AG04449 (cell line): ENCODE measurements at regions not wholly inside any gene's neighbourhood (a gene's known extent, or its start where the extent isn't known, plus 50 kb on each side); places are given as distances from the start of the nearest gene placed in this dataset.

Source experiments
- CTCF ChIA-PET: fragments of 350-600 bp; formaldehyde crosslinking; extraction: SDS; loops from one replicate; lab custom pipeline; 2021; ENCODE audit warnings: antibody characterized with exemption; lab: Yijun Ruan, JAX
- POLR2A ChIA-PET: fragments of 400-600, 350-600 bp; formaldehyde crosslinking; extraction: SDS; loops from one replicate; lab custom pipeline; 2020; ENCODE audit warnings: antibody characterized with exemption, inconsistent platforms; lab: Yijun Ruan, JAX
- DNase-seq: peaks from one replicate; pipeline ENCODE4 v3.0.0-alpha.2; 2010; ENCODE audit warnings: low read depth, low spot score
- H3K4me3 ChIP-seq: 2 replicates; pipeline ENCODE4 v1.5.1; 2011; ENCODE audit warnings: low read depth, mild to moderate bottlenecking, control low read depth, low read length
- CTCF ChIP-seq: IDR thresholded peaks from one replicate; pipeline ENCODE4 v1.5.1; 2011; ENCODE audit warnings: mild to moderate bottlenecking, moderate library complexity, low read length, control low read depth, inconsistent platforms; ENCODE audit not compliant: insufficient read depth; ENCODE audit errors: missing control alignments

DNA sequence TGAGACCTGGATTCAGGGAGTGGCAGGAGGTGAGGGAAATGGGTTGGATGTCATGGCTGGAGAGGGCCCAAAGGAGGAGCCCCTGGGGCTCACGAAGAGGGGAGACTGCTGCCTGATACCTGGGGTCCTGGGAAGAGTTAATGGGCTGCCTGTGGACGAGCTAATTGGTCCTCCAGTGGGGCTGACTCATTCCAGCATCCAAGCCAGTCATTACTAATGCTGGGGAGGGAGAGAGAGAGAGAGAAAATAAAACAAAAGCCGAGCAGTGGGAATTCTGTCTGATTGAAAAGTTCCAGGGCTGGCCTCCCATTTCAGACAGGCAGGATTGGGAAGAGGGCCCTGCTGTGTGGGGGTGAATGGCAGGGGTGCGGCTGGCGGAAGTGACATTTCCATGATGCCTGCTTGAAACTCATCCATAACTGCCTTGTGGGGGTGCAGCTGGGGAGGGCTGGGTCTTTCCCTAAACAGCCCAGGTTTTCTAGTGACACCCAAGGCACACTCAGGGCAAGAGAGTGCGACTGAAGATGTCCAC is 297.8 kb downstream of the RPS24 start:
- ChIA-PET POLR2A (no interaction called here), CTCF (no interaction called here)
- no peak overlapping the region for H3K4me3 ChIP-seq
- no peak for DNase-seq
- TF ChIP-seq CTCF: no peak

- DNase-seq: no peak
- CTCF ChIA-PET: no interaction called here
- no peak for TF ChIP-seq CTCF
- H3K4me3 ChIP-seq: no peak overlapping the region
- POLR2A ChIA-PET: no interaction called here
Observed at GRCh38 chr10:78332012-78332411, 298.3 kb downstream of the RPS24 start.

GRCh38 chr10:78332657-78333056 is 299.0 kb downstream of the RPS24 start:
- POLR2A ChIA-PET: no interaction called here
- CTCF ChIA-PET: no interaction called here
- no peak for DNase-seq

DNA sequence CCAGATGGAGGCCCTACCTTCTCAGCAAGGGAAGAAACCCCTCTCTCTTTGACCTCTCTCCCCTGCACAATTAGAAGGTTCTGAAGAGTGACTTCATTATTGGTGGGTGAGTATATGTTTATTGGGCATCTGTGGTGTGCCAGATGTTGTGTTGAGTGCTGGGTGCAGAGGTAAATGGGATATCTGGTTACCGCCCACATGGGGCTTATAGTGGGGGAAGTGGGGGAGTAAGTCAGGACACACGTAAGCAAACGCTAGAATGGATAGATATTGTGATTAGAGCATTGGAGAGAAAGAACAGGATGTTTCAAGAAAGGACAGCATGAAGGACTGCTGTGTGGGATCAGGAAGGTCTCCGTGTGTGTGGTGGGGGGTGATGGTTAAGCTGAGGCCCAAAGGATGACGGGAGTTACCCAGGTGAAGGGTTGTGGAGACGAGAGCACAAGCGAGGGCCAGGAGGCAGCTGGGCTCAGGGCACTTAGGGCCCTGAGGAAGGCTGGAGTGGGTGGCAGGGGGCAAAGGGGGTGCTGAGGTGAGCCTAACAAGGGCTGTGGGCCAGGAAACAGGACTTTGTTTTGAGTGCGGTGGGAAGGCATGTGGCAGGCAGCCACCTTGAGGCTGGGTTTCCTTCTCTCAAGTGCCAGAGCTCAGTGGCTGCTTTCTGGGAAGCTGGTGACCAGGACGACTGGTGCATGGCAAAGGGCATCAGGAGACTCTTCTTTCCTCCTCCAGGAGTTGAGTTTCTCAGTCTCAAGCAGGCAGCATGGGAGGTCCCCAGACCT is 299.9 kb downstream of the RPS24 start:
- no peak for TF ChIP-seq CTCF
- ChIA-PET CTCF (no interaction called here), POLR2A (no interaction called here)

More at GRCh38 chr10:78332657-78333056, 299.0 kb downstream of the RPS24 start:
- no peak overlapping the region for H3K4me3 ChIP-seq
- no peak for TF ChIP-seq CTCF

GRCh38 chr10:78335371-78335690 is 301.7 kb downstream of the RPS24 start:
- DNase-seq: no peak
- ChIA-PET POLR2A (interaction anchor here (0.6 to 1.0 kb wide), 5 partner anchors 72 to 206 kb away, joined by 3 read pairs; no protein-coding TSS in a partner anchor), CTCF (interaction anchor here (0.7 to 1.4 kb wide), 6 partner anchors 11 to 72 kb away, joined by 3 to 5 read pairs (median 3); no protein-coding TSS in a partner anchor)
- TF ChIP-seq CTCF: no peak
- H3K4me3 ChIP-seq: no peak overlapping the region

More for the DNA sequence above, 299.9 kb downstream of the RPS24 start:
- DNase-seq: no peak
- H3K4me3 ChIP-seq: no peak overlapping the region

DNA sequence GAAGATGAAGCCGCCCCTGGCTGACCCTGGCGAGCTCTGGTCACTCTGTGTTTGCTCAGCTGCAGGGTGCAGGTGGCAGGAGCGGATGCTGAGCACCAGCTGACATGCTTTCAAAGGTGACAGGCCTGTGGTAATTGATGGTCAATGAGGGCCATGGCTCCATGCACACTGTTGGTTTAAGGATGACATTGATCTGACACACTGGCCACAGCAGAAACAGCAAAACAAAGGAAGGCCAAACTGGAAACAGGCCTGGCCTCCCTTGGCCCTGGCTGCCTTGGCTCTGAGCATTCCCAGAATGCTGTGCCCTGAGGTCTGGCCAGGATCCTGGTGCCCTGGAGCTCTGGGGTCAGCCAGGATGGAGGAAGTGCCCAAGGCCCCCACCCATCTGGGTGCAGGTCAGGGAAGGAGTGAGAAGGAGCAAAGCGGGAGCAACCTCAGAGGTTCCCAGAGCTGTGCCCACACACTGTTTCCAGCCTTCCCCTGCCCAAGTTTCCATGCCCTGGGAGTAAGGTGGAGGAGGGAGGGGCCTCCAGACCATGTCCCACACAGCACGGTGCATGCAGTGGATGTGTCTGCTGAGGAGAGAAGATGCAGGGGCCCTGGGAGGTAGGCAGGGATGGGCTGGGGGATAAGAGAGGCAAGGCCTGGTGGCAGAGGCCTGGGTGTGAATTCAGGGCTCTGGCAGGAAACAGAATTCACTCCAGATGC is 302.2 kb downstream of the RPS24 start:
- ChIA-PET POLR2A (interaction anchor here (0.6 to 1.0 kb wide), 4 partner anchors 72 to 206 kb away, joined by 3 read pairs; no protein-coding TSS in a partner anchor), CTCF (interaction anchor here (1.0 kb wide), 3 partner anchors 12 to 33 kb away, joined by 3 read pairs; no protein-coding TSS in a partner anchor)
- H3K4me3 ChIP-seq: no peak overlapping the region
- no peak for TF ChIP-seq CTCF
- no peak for DNase-seq
